ENCODE measurements at regions not wholly inside any gene's neighbourhood (a gene's known extent, or its start where the extent isn't known, plus 50 kb on each side); places are given as distances from the start of the nearest gene placed in this dataset.

GRCh38 chrX:140916872-140917271 lies 85.5 kb upstream of the SPANXB1 start:
- no peak for TF ChIP-seq ZNF280B (CRISPR knock-in tag; IDR thresholded peaks at IDR 0.05)
- TF ChIP-seq CTCF (IDR thresholded peaks at IDR 0.05 in 2 of 3, conservative IDR thresholded peaks at IDR 0.05 in 1 of 3; ENCODE audit: insufficient read depth in 2 of 3, low read depth in 1 of 3, low read length in 3 of 3): no peak
- no peak for TF ChIP-seq NR2C2 (CRISPR knock-in tag; IDR thresholded peaks at IDR 0.05)
- TF ChIP-seq NR2C2 (tag; IDR thresholded peaks at IDR 0.05): no peak
- TF ChIP-seq SMAD3 (CRISPR knock-in tag; conservative IDR thresholded peaks at IDR 0.05): no peak

Measured in K562 (cell line).